Osteocyte (in vitro differentiated cells): ENCODE measurements at regions not wholly inside any gene's neighbourhood (a gene's known extent, or its start where the extent isn't known, plus 50 kb on each side); places are given as distances from the start of the nearest gene placed in this dataset.
A peak's percentile ranks its signal among the peaks of the same experiment; 100 is the strongest.

Experiments used
- DNase-seq: peaks from one replicate; pipeline ENCODE4 v3.0.0; 2021; ENCODE audit warnings: mixed read lengths; ENCODE audit not compliant: unreplicated experiment; ENCODE audit errors: extremely low spot score
- H3K27ac Mint-ChIP-seq: one replicate; pipeline ENCODE4 v1.8.0; 2021; ENCODE audit warnings: mild to moderate bottlenecking, mixed read lengths; ENCODE audit not compliant: unreplicated experiment
- H3K27me3 Mint-ChIP-seq: one replicate; pipeline ENCODE4 v1.8.0; 2021; ENCODE audit warnings: mixed read lengths; ENCODE audit not compliant: unreplicated experiment
- H3K36me3 Mint-ChIP-seq: one replicate; pipeline ENCODE4 v1.8.0; 2021; ENCODE audit warnings: mixed read lengths; ENCODE audit not compliant: unreplicated experiment
- H3K4me1 Mint-ChIP-seq: one replicate; pipeline ENCODE4 v1.8.0; 2021; ENCODE audit warnings: mixed read lengths; ENCODE audit not compliant: unreplicated experiment
- H3K4me3 Mint-ChIP-seq: one replicate; pipeline ENCODE4 v1.8.0; 2021; ENCODE audit warnings: mild to moderate bottlenecking, moderate library complexity, mixed read lengths; ENCODE audit not compliant: unreplicated experiment
- H3K9me3 Mint-ChIP-seq: one replicate; pipeline ENCODE4 v1.8.0; 2021; ENCODE audit warnings: mixed read lengths; ENCODE audit not compliant: unreplicated experiment
- CTCF ChIP-seq: fragments of 200-600 bp; sonication (generic); IDR thresholded peaks from 2 replicates; pipeline ENCODE4 v1.5.0; 2021; ENCODE audit warnings: antibody characterized with exemption, mild to moderate bottlenecking, moderate library complexity

- H3K36me3 Mint-ChIP-seq = no peaks in the 10 kb centered on the region
- no peaks in the 10 kb centered on the region for H3K27me3 Mint-ChIP-seq
- no peak overlapping the region for H3K4me3 Mint-ChIP-seq
- H3K27ac Mint-ChIP-seq = no peak overlapping the region
- H3K9me3 Mint-ChIP-seq = no peaks in the 10 kb centered on the region
- DNase-seq = no peak
- TF ChIP-seq CTCF = no peak
- H3K4me1 Mint-ChIP-seq = peaks cover 6% of the 10 kb centered on the region
Measured at GRCh38 chr16:73179705-73180331, 131.9 kb upstream of the ZFHX3 start.

GRCh38 chr16:73177729-73178295 lies 129.9 kb upstream of the ZFHX3 start:
- DNase-seq = peak; percentile 27
- Mint-ChIP-seq H3K36me3 (no peaks in the 10 kb centered on the region), H3K4me1 (peaks cover 21% of the 10 kb centered on the region), H3K27ac (no peak overlapping the region), H3K4me3 (no peak overlapping the region), H3K9me3 (no peaks in the 10 kb centered on the region), H3K27me3 (no peaks in the 10 kb centered on the region)
- TF ChIP-seq CTCF = no peak

- DNase-seq = no peak
- Mint-ChIP-seq H3K9me3 (no peaks in the 10 kb centered on the region), H3K27me3 (no peaks in the 10 kb centered on the region), H3K27ac (no peak overlapping the region), H3K4me1 (peaks cover 33% of the 10 kb centered on the region), H3K36me3 (no peaks in the 10 kb centered on the region), H3K4me3 (no peak overlapping the region)
- TF ChIP-seq CTCF = peak; percentile 36
Measured at GRCh38 chr16:73176577-73177013, 128.7 kb upstream of the ZFHX3 start.

- Mint-ChIP-seq H3K4me3 (peak overlapping the region; percentile 60), H3K27me3 (peaks cover 3% of the 10 kb centered on the region), H3K4me1 (peaks cover 50% of the 10 kb centered on the region), H3K36me3 (peaks cover 2% of the 10 kb centered on the region), H3K27ac (peak overlapping the region; percentile 100), H3K9me3 (no peaks in the 10 kb centered on the region)
- no peak for DNase-seq
- TF ChIP-seq CTCF = peak; percentile 41
Measured at GRCh38 chr16:73172973-73173709, 125.2 kb upstream of the ZFHX3 start.
